ENCODE measurements at regions not wholly inside any gene's neighbourhood (a gene's known extent, or its start where the extent isn't known, plus 50 kb on each side); places are given as distances from the start of the nearest gene placed in this dataset.

- H3K9ac ChIP-seq (ENCODE audit: insufficient read depth, low read length, poor library complexity, severe bottlenecking), result no peak overlapping the region
- no peaks in the 10 kb centered on the region for H3K27me3 ChIP-seq (ENCODE audit: control insufficient read depth in 2 of 2, insufficient read depth in 2 of 2, low read length in 2 of 2)
- no peaks in the 10 kb centered on the region for H3K4me1 ChIP-seq (ENCODE audit: control insufficient read depth in 1 of 2, insufficient read depth in 2 of 2, low read length in 2 of 2)
- TF ChIP-seq CTCF (IDR thresholded peaks at IDR 0.05), result no peak
- Mint-ChIP-seq H3K9me3 (peaks cover 9 to 22% (median 13%) of the 10 kb centered on the region in 7 donors), H3K27me3 (ENCODE audit: low read depth in 3 of 3) (no peaks in the 10 kb centered on the region), H3K4me3 (no peak overlapping the region), H3K4me1 (no peaks in the 10 kb centered on the region), H3K36me3 (no peaks in the 10 kb centered on the region), H3K27ac (no peak overlapping the region)
- H2AFZ ChIP-seq (ENCODE audit: insufficient read depth, low read depth, low read length, poor library complexity, severe bottlenecking), result no peak overlapping the region
- H3K4me2 ChIP-seq (replicated peaks; ENCODE audit: extremely low read depth, low read length, poor library complexity, severe bottlenecking), result no peak overlapping the region
- WGBS (ENCODE audit: insufficient coverage), result 100% methylated on average over 1 of the region's 4 CpGs
- H3K79me2 ChIP-seq (ENCODE audit: insufficient read depth, low read length), result no peaks in the 10 kb centered on the region
- H3K4me3 ChIP-seq (replicated peaks in 1 of 3; ENCODE audit: low read depth in 2 of 3, low read length in 3 of 3), result no peak overlapping the region
- H3K36me3 ChIP-seq (replicated peaks in 1 of 2; ENCODE audit: control insufficient read depth in 1 of 2, insufficient read depth in 2 of 2, low read length in 2 of 2), result no peaks in the 10 kb centered on the region
- H3K9me3 ChIP-seq (replicated peaks in 1 of 2; ENCODE audit: control insufficient read depth in 1 of 2, insufficient read depth in 1 of 2, low read length in 2 of 2), result peaks cover 7 to 16% of the 10 kb centered on the region in 2 donors
- no peak for DNase-seq
- no peaks in the 10 kb centered on the region for H4K20me1 ChIP-seq (ENCODE audit: insufficient read depth, low read length)
- intact Hi-C loops (cut with micrococcal nuclease), result no loop called here
- H3K27ac ChIP-seq (ENCODE audit: low read depth in 1 of 2, low read length in 2 of 2), result no peak overlapping the region
Observed at GRCh38 chr5:165425594-165425993, 1920.2 kb downstream of the MAT2B start.

- Mint-ChIP-seq H3K4me3 (no peak overlapping the region), H3K27ac (no peak overlapping the region), H3K36me3 (no peaks in the 10 kb centered on the region), H3K4me1 (no peaks in the 10 kb centered on the region), H3K27me3 (ENCODE audit: low read depth in 3 of 3) (peaks cover 0 to 3% (median 0%) of the 10 kb centered on the region in 3 donors), H3K9me3 (peaks cover 1 to 11% (median 7%) of the 10 kb centered on the region in 7 donors)
- H3K79me2 ChIP-seq (ENCODE audit: insufficient read depth, low read length), result no peaks in the 10 kb centered on the region
- intact Hi-C loops (cut with micrococcal nuclease), result no loop called here
- DNase-seq, result no peak
- no peaks in the 10 kb centered on the region for H3K27me3 ChIP-seq (ENCODE audit: control insufficient read depth in 2 of 2, insufficient read depth in 2 of 2, low read length in 2 of 2)
- H3K4me2 ChIP-seq (replicated peaks; ENCODE audit: extremely low read depth, low read length, poor library complexity, severe bottlenecking), result no peak overlapping the region
- no peak for TF ChIP-seq CTCF (IDR thresholded peaks at IDR 0.05)
- H3K36me3 ChIP-seq (replicated peaks in 1 of 2; ENCODE audit: control insufficient read depth in 1 of 2, insufficient read depth in 2 of 2, low read length in 2 of 2), result no peaks in the 10 kb centered on the region
- H3K9me3 ChIP-seq (replicated peaks in 1 of 2; ENCODE audit: control insufficient read depth in 1 of 2, insufficient read depth in 1 of 2, low read length in 2 of 2), result no peaks in the 10 kb centered on the region
- no peaks in the 10 kb centered on the region for H4K20me1 ChIP-seq (ENCODE audit: insufficient read depth, low read length)
- H3K9ac ChIP-seq (ENCODE audit: insufficient read depth, low read length, poor library complexity, severe bottlenecking), result no peak overlapping the region
- whole genome bisulfite sequencing (ENCODE audit: insufficient coverage), result no CpG with 5 or more reads among the region's 1 CpG
- H3K4me3 ChIP-seq (replicated peaks in 1 of 3; ENCODE audit: low read depth in 2 of 3, low read length in 3 of 3), result no peak overlapping the region
- H3K27ac ChIP-seq (ENCODE audit: low read depth in 1 of 2, low read length in 2 of 2), result no peak overlapping the region
- no peaks in the 10 kb centered on the region for H3K4me1 ChIP-seq (ENCODE audit: control insufficient read depth in 1 of 2, insufficient read depth in 2 of 2, low read length in 2 of 2)
- no peak overlapping the region for H2AFZ ChIP-seq (ENCODE audit: insufficient read depth, low read depth, low read length, poor library complexity, severe bottlenecking)
Observed at GRCh38 chr5:165448753-165449152, 1943.3 kb downstream of the MAT2B start.

Data from CD14-positive monocyte (primary cell).